HCT116 (cell line): ENCODE measurements at regions not wholly inside any gene's neighbourhood (a gene's known extent, or its start where the extent isn't known, plus 50 kb on each side); places are given as distances from the start of the nearest gene placed in this dataset.

Experiments used
- ATAC-seq: fragments of 200-7000 bp; cut with Tn5 transposase; 2 replicates; pipeline ENCODE4 v1.9.1; 2020; ENCODE audit warnings: mild to moderate bottlenecking, moderate library complexity
- BruUV-seq: library from RNA; stranded (reverse); fragments of 400-500 nt; replicated peaks from 2 replicates; lab custom pipeline; 2021; lab: Mats Ljungman, UMichigan
- CTCF ChIA-PET: fragments of 300-600 bp; sonication (Branson Sonifier 250); formaldehyde crosslinking; loops from one replicate; lab custom pipeline; 2021; ENCODE audit warnings: antibody characterized with exemption; lab: Charles Lee
- POLR2A ChIA-PET: fragments of 300-600, 350-600 bp; sonication (Branson Sonifier 250); formaldehyde crosslinking; loops from one replicate; lab custom pipeline; 2021; ENCODE audit warnings: antibody characterized with exemption; lab: Charles Lee
- RAD21 ChIA-PET, 2 experiments: fragments of 300-600 bp; sonication (Branson Sonifier 250); formaldehyde crosslinking; loops; one replicate each; lab custom pipeline; 2023; ENCODE audit warnings: low total read pairs in 2 of 2; ENCODE audit not compliant: uncharacterized antibody in 2 of 2, unreplicated experiment in 2 of 2, low non-redundant PET in 1 of 2; lab: Charles Lee
- DNase-seq: peaks from one replicate; pipeline ENCODE4 v3.0.0-alpha.2; 2010; ENCODE audit warnings: low read depth, low spot score
- H2AFZ ChIP-seq: fragments of 200-600 bp; shearing (Covaris generic), sonication (generic); 2 replicates; pipeline ENCODE4 v1.6.1; 2017; ENCODE audit warnings: low read depth, mixed run types, mixed read lengths, antibody characterized with exemption, low read length; ENCODE audit not compliant: poor library complexity, severe bottlenecking
- H3K27ac ChIP-seq: 2 replicates; pipeline ENCODE4 v1.5.1; 2012; ENCODE audit warnings: low read depth, low read length
- H3K27me3 ChIP-seq: fragments of 200-600 bp; sonication (generic); 2 replicates; pipeline ENCODE4 v1.6.1; 2016; ENCODE audit warnings: mixed run types, low read length, mixed read lengths; ENCODE audit not compliant: insufficient read depth
- H3K36me3 ChIP-seq, 2 experiments: fragments of 200-500 bp in 1 of 2; fragments of 200-600 bp in 1 of 2; sonication (Bioruptor generic) in 1 of 2; sonication (generic) in 1 of 2; 2 replicates each; pipeline versions ENCODE4 v1.5.1 to v1.6.1; 2014 to 2016; ENCODE audit warnings: low read length in 2 of 2, inconsistent platforms in 1 of 2, mixed read lengths in 1 of 2, mixed run types in 1 of 2; ENCODE audit not compliant: insufficient read depth in 2 of 2, control insufficient read depth in 1 of 2
- H3K4me1 ChIP-seq, 2 experiments: fragments of 200-600 bp in 1 of 2; sonication (generic) in 1 of 2; 2 replicates each; pipeline versions ENCODE4 v1.5.1 to v1.6.1; 2012 to 2017; ENCODE audit warnings: low read length in 2 of 2, inconsistent platforms in 1 of 2, mild to moderate bottlenecking in 1 of 2, mixed read lengths in 1 of 2, mixed run types in 1 of 2, moderate library complexity in 1 of 2; ENCODE audit not compliant: insufficient read depth in 2 of 2, control insufficient read depth in 1 of 2
- H3K4me2 ChIP-seq: fragments of 200-600 bp; sonication (generic); 2 replicates; pipeline ENCODE4 v1.6.1; 2017; ENCODE audit warnings: mixed run types, low read length, mixed read lengths
- H3K4me3 ChIP-seq, 2 experiments: fragments of 200-600 bp in 1 of 2; sonication (generic) in 1 of 2; replicated peaks in 1 of 2; 2 replicates each; pipeline ENCODE4 v1.5.1; 2011 to 2016; ENCODE audit warnings: low read length in 2 of 2, control low read depth in 1 of 2, low read depth in 1 of 2, mild to moderate bottlenecking in 1 of 2, mixed read lengths in 1 of 2, mixed run types in 1 of 2
- H3K79me2 ChIP-seq: fragments of 200-600 bp; sonication (generic); 2 replicates; pipeline ENCODE4 v1.6.1; 2017; ENCODE audit warnings: mild to moderate bottlenecking, mixed run types, low read length, moderate library complexity, mixed read lengths; ENCODE audit not compliant: insufficient read depth
- H3K9ac ChIP-seq: fragments of 200-600 bp; sonication (generic); 2 replicates; pipeline ENCODE4 v1.6.1; 2016; ENCODE audit warnings: low read length, mixed read lengths
- H3K9me2 ChIP-seq: fragments of 200-600 bp; sonication (generic), shearing (Covaris generic); 2 replicates; pipeline ENCODE4 v1.6.1; 2017; ENCODE audit warnings: mixed run types, mild to moderate bottlenecking, moderate library complexity; ENCODE audit not compliant: insufficient read depth
- H3K9me3 ChIP-seq, 2 experiments: fragments of 200-500 bp in 1 of 2; fragments of 200-600 bp in 1 of 2; sonication (Bioruptor generic) in 1 of 2; sonication (generic) in 1 of 2; 2 replicates each; pipeline ENCODE4 v1.6.1; 2014 to 2017; ENCODE audit warnings: low read length in 2 of 2, mixed read lengths in 2 of 2, inconsistent platforms in 1 of 2, low read depth in 1 of 2, mild to moderate bottlenecking in 1 of 2, mixed run types in 1 of 2, moderate library complexity in 1 of 2; ENCODE audit not compliant: control insufficient read depth in 1 of 2, insufficient read depth in 1 of 2
- H4K20me1 ChIP-seq: fragments of 200-600 bp; sonication (generic), shearing (Covaris generic); 2 replicates; pipeline ENCODE4 v1.6.1; 2017; ENCODE audit warnings: mixed run types, mild to moderate bottlenecking, moderate library complexity; ENCODE audit not compliant: insufficient read depth
- ATF3 ChIP-seq: IDR thresholded peaks from 2 replicates; pipeline ENCODE4 v1.6.1; 2012
- CBX3 ChIP-seq: IDR thresholded peaks from 2 replicates; pipeline ENCODE4 v1.6.1; 2012; ENCODE audit warnings: low read depth
- EGR1 ChIP-seq: IDR thresholded peaks from 2 replicates; pipeline ENCODE4 v1.6.1; 2012; ENCODE audit warnings: low read depth
- ELF1 ChIP-seq: IDR thresholded peaks from 2 replicates; pipeline ENCODE4 v1.6.1; 2012; ENCODE audit warnings: low read depth, borderline replicate concordance
- EZH2 ChIP-seq: fragments of 200-600 bp; sonication (generic); IDR thresholded peaks from 2 replicates; pipeline ENCODE4 v1.6.1; 2017; ENCODE audit warnings: antibody characterized with exemption, mixed run types
- POLR2AphosphoS5 ChIP-seq: IDR thresholded peaks from 2 replicates; pipeline ENCODE4 v1.6.1; 2011; ENCODE audit warnings: mild to moderate bottlenecking, low read depth, low read length, moderate library complexity
- SP1 ChIP-seq: IDR thresholded peaks from 2 replicates; pipeline ENCODE4 v1.6.1; 2012; ENCODE audit warnings: low read depth
- ZBTB33 ChIP-seq: IDR thresholded peaks from 2 replicates; pipeline ENCODE4 v1.6.1; 2011; ENCODE audit warnings: mild to moderate bottlenecking, low read length, moderate library complexity; ENCODE audit not compliant: insufficient replicate concordance; ENCODE audit errors: extremely low read depth
- intact Hi-C: fragments of 100-400 bp; cut with micrococcal nuclease; formaldehyde crosslinking; loops from 2 replicates; pipeline ENCODE4 v1.10.0; 2022

- TF ChIP-seq ATF3, result no peak
Measured at GRCh38 chr13:53499576-53500133, 471.0 kb downstream of the OLFM4 start (continued).

GRCh38 chr13:53501387-53501786 lies 472.8 kb downstream of the OLFM4 start:
- Histone ChIP-seq H4K20me1 (no peaks in the 10 kb centered on the region), H3K9ac (no peak overlapping the region), H3K9me2 (no peaks in the 10 kb centered on the region), H3K79me2 (no peaks in the 10 kb centered on the region), H3K4me2 (no peak overlapping the region), H3K4me1 (no peaks in the 10 kb centered on the region), H3K4me3 (no peak overlapping the region), H3K27ac (no peak overlapping the region), H3K9me3 (peaks cover 0 to 5% of the 10 kb centered on the region in 2 experiments; a peak in 2 of 4 replicates), H3K27me3 (no peaks in the 10 kb centered on the region), H3K36me3 (no peaks in the 10 kb centered on the region), H2AFZ (no peak overlapping the region)
- DNase-seq (no peak), ATAC-seq (no peak)
- BruUV-seq, result no TSS peak
- TF ChIP-seq CBX3, result no peak
- no peak for TF ChIP-seq EGR1
- TF ChIP-seq POLR2AphosphoS5, result no peak
- TF ChIP-seq EZH2, result no peak
- TF ChIP-seq ELF1, result no peak
- no peak for TF ChIP-seq SP1
- no peak for TF ChIP-seq ZBTB33
- ChIA-PET RAD21 (no interaction called here), CTCF (no interaction called here), POLR2A (no interaction called here)
- intact Hi-C loops, result no loop called here
